ENCODE measurements at regions not wholly inside any gene's neighbourhood (a gene's known extent, or its start where the extent isn't known, plus 50 kb on each side); places are given as distances from the start of the nearest gene placed in this dataset.

GRCh38 chr5:57738301-57738700 is 255.7 kb upstream of the ACTBL2 start:
- no peak for TF ChIP-seq CTCF (IDR thresholded peaks at IDR 0.05)
- no peak for TF ChIP-seq POLR2A (IDR thresholded peaks at IDR 0.05)

Data from lower leg skin (tissue), 3 donors.